Hepatocyte (in vitro differentiated cells): ENCODE measurements at regions not wholly inside any gene's neighbourhood (a gene's known extent, or its start where the extent isn't known, plus 50 kb on each side); places are given as distances from the start of the nearest gene placed in this dataset.

Source experiments
- DNase-seq: peaks from one replicate; pipeline ENCODE4 v3.0.0-alpha.2; 2016; ENCODE audit warnings: low spot score
- H2AFZ ChIP-seq: fragments of 200-600 bp; sonication (generic); 2 replicates; pipeline ENCODE4 v1.6.0; 2016; ENCODE audit warnings: antibody characterized with exemption, mild to moderate bottlenecking
- H3K27ac ChIP-seq: fragments of 200-600 bp; sonication (generic); 2 replicates; pipeline ENCODE4 v1.5.1; 2016; ENCODE audit warnings: mild to moderate bottlenecking
- H3K27me3 ChIP-seq: fragments of 200-600 bp; sonication (generic); 2 replicates; pipeline ENCODE4 v1.6.1; 2016
- H3K36me3 ChIP-seq: fragments of 200-600 bp; sonication (generic); replicated peaks from 2 replicates; pipeline ENCODE4 v1.5.1; 2016; ENCODE audit warnings: low read depth; ENCODE audit not compliant: insufficient read depth
- H3K4me1 ChIP-seq: fragments of 200-600 bp; sonication (generic); 2 replicates; pipeline ENCODE4 v1.5.1; 2016; ENCODE audit warnings: mild to moderate bottlenecking, moderate library complexity; ENCODE audit not compliant: insufficient read depth
- H3K4me2 ChIP-seq: fragments of 200-600 bp; sonication (generic); 2 replicates; pipeline ENCODE4 v1.6.0; 2016
- H3K4me3 ChIP-seq: fragments of 200-600 bp; sonication (generic); 2 replicates; pipeline ENCODE4 v1.5.1; 2016; ENCODE audit warnings: mild to moderate bottlenecking
- H3K79me2 ChIP-seq: fragments of 200-600 bp; sonication (generic); 2 replicates; pipeline ENCODE4 v1.6.0; 2017; ENCODE audit warnings: mild to moderate bottlenecking
- H3K9me2 ChIP-seq: fragments of 200-600 bp; sonication (generic); replicated peaks from 2 replicates; pipeline ENCODE4 v1.6.0; 2017; ENCODE audit warnings: mild to moderate bottlenecking; ENCODE audit not compliant: insufficient read depth
- H3K9me3 ChIP-seq: fragments of 200-600 bp; sonication (generic); 2 replicates; pipeline ENCODE4 v1.5.1; 2016; ENCODE audit warnings: low read depth, mild to moderate bottlenecking
- H4K20me1 ChIP-seq: fragments of 200-600 bp; sonication (generic); 2 replicates; pipeline ENCODE4 v1.6.0; 2016; ENCODE audit warnings: mild to moderate bottlenecking; ENCODE audit not compliant: insufficient read depth, poor library complexity, severe bottlenecking
- EZH2 ChIP-seq: fragments of 200-600 bp; sonication (generic); IDR thresholded peaks from 2 replicates; pipeline ENCODE4 v1.6.1; 2016; ENCODE audit warnings: antibody characterized with exemption, mild to moderate bottlenecking, borderline replicate concordance
- EZH2phosphoT487 ChIP-seq: fragments of 200-600 bp; sonication (generic); IDR thresholded peaks from one replicate; pipeline ENCODE4 v1.6.1; 2018; ENCODE audit warnings: antibody characterized with exemption, mild to moderate bottlenecking, low read depth, moderate library complexity; ENCODE audit not compliant: unreplicated experiment, severe bottlenecking
- WGBS: methylation state at CpG from one replicate; pipeline ENCODE4 v1.1.6; 2016; ENCODE audit warnings: low lambda C conversion rate; ENCODE audit errors: missing lambda C conversion rate; 5-methylcytosine and 5-hydroxymethylcytosine counted together
- TF ChIP-seq, protein P1 (sequence below): fragments of 200-600 bp; sonication (generic); IDR thresholded peaks from 2 replicates; pipeline ENCODE4 v1.5.1; 2016; ENCODE audit warnings: antibody characterized with exemption, mild to moderate bottlenecking; ENCODE audit not compliant: poor library complexity

DNA sequence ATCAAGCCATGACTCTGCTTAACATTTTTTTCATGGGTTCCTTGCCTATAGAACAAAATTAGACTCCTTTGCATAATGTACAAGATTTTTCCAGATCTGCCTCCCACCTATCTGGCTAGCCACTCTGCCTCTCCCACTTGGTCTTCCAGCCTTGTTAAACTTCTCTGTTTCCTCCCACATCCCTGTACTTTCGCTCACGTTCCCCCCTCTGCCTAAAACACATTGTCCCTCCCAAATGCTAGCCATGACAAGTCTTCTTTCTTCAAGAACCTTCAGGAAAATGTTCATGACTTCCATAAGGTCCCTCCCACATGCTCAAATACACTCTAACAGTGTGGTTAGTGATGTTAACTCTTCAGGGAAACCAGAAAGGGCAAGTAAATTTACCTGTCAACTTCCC lies 214.6 kb downstream of the ADGRA3 start:
- 79% methylated on average over 2 of the region's 2 CpGs for WGBS
- H3K9me2 ChIP-seq: no peaks in the 10 kb centered on the region
- H3K27me3 ChIP-seq: no peaks in the 10 kb centered on the region
- no peaks in the 10 kb centered on the region for H3K79me2 ChIP-seq
- DNase-seq: no peak
- no peaks in the 10 kb centered on the region for H4K20me1 ChIP-seq
- no peak overlapping the region for H3K4me2 ChIP-seq
- TF ChIP-seq EZH2phosphoT487 (no peak), EZH2 (no peak)
- TF ChIP-seq, protein P1, sequence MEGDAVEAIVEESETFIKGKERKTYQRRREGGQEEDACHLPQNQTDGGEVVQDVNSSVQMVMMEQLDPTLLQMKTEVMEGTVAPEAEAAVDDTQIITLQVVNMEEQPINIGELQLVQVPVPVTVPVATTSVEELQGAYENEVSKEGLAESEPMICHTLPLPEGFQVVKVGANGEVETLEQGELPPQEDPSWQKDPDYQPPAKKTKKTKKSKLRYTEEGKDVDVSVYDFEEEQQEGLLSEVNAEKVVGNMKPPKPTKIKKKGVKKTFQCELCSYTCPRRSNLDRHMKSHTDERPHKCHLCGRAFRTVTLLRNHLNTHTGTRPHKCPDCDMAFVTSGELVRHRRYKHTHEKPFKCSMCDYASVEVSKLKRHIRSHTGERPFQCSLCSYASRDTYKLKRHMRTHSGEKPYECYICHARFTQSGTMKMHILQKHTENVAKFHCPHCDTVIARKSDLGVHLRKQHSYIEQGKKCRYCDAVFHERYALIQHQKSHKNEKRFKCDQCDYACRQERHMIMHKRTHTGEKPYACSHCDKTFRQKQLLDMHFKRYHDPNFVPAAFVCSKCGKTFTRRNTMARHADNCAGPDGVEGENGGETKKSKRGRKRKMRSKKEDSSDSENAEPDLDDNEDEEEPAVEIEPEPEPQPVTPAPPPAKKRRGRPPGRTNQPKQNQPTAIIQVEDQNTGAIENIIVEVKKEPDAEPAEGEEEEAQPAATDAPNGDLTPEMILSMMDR: no peak
- no peak overlapping the region for H3K4me3 ChIP-seq
- no peak overlapping the region for H3K27ac ChIP-seq
- H2AFZ ChIP-seq: no peak overlapping the region
- no peaks in the 10 kb centered on the region for H3K4me1 ChIP-seq
- H3K36me3 ChIP-seq: no peaks in the 10 kb centered on the region
- H3K9me3 ChIP-seq: no peaks in the 10 kb centered on the region

DNA sequence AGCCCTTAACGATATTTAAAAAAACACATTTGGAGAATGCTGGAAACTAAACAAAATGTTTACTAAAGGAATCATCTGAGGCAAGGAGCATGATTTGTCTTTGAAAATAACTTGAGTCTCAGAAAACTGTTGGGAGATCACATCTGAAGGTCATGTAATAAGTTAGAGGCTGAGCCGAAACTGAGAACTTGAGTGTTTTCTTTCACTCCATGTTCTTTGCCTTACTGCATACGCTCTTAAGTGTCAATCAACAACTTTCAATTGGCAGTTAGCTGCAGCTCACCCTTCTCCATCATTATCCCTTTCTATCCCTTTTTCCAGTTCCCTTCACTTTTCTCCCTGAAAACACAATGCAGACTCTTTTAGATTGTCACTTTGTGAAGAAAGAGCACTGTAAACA lies 216.2 kb downstream of the ADGRA3 start:
- no peaks in the 10 kb centered on the region for H4K20me1 ChIP-seq
- no peak overlapping the region for H3K4me2 ChIP-seq
- 75% methylated on average over 3 of the region's 3 CpGs for WGBS
- TF ChIP-seq EZH2: no peak
- no peak for TF ChIP-seq EZH2phosphoT487
- TF ChIP-seq, protein P1: no peak
- DNase-seq: no peak
- H3K36me3 ChIP-seq: no peaks in the 10 kb centered on the region
- H3K4me3 ChIP-seq: no peak overlapping the region
- no peaks in the 10 kb centered on the region for H3K4me1 ChIP-seq
- H3K27ac ChIP-seq: no peak overlapping the region
- no peak overlapping the region for H2AFZ ChIP-seq
- H3K27me3 ChIP-seq: no peaks in the 10 kb centered on the region
- no peaks in the 10 kb centered on the region for H3K79me2 ChIP-seq
- H3K9me3 ChIP-seq: no peaks in the 10 kb centered on the region
- no peaks in the 10 kb centered on the region for H3K9me2 ChIP-seq

DNA sequence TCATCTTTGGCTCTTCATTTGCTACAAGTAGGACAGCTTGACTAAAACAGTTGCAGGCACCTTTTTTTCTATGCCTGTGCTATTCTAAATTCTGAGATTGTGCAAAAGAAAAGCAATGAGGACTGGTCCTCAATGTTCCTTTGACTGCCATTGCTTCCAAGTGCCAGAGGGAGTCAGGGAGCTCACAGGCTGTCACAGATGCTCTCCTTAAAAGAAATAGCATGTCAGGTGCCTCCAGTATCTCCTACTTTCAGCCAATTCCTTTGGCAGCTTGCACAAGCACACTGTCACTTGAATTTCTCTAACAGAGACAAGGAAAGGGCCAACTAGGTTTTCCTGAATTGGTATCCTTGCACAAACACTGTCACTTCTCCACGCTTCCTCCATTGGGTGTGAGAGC lies 228.2 kb downstream of the ADGRA3 start:
- Histone ChIP-seq H3K9me2 (no peaks in the 10 kb centered on the region), H3K79me2 (no peaks in the 10 kb centered on the region), H2AFZ (no peak overlapping the region), H3K27ac (no peak overlapping the region), H3K9me3 (no peaks in the 10 kb centered on the region), H3K4me2 (no peak overlapping the region), H3K4me3 (no peak overlapping the region), H3K4me1 (no peaks in the 10 kb centered on the region), H4K20me1 (no peaks in the 10 kb centered on the region), H3K27me3 (no peaks in the 10 kb centered on the region), H3K36me3 (no peaks in the 10 kb centered on the region)
- TF ChIP-seq, protein P1: no peak
- TF ChIP-seq EZH2phosphoT487: no peak
- TF ChIP-seq EZH2: no peak
- WGBS: 94% methylated on average over 1 of the region's 1 CpG
- DNase-seq: no peak
